GM23338 (cell line): ENCODE measurements at regions not wholly inside any gene's neighbourhood (a gene's known extent, or its start where the extent isn't known, plus 50 kb on each side); places are given as distances from the start of the nearest gene placed in this dataset.

Source experiments
- ATAC-seq: fragments of 200-7000 bp; cut with Tn5 transposase; 3 replicates; pipeline ENCODE4 v1.9.1; 2020
- DNase-seq: peaks from one replicate; pipeline ENCODE4 v3.0.0-alpha.2; 2015; ENCODE audit warnings: low spot score
- H2AFZ ChIP-seq: fragments of 200-600 bp; sonication (generic); 2 replicates; pipeline ENCODE4 v1.8.0; 2016; ENCODE audit warnings: antibody characterized with exemption, mild to moderate bottlenecking, moderate library complexity
- H3F3A ChIP-seq: fragments of 200-600 bp; sonication (generic); replicated peaks from 2 replicates; pipeline ENCODE4 v1.8.0; 2017; ENCODE audit warnings: antibody characterized with exemption, mixed run types, low read depth
- H3K27ac ChIP-seq: fragments of 200-600 bp; sonication (generic); 2 replicates; pipeline ENCODE4 v1.6.1; 2016; ENCODE audit warnings: low read depth
- H3K27me3 ChIP-seq: fragments of 200-600 bp; sonication (generic); 2 replicates; pipeline ENCODE4 v1.8.0; 2016; ENCODE audit warnings: mild to moderate bottlenecking, mixed run types, moderate library complexity; ENCODE audit not compliant: insufficient read depth
- H3K36me3 ChIP-seq: fragments of 200-600 bp; sonication (generic); 2 replicates; pipeline ENCODE4 v1.8.0; 2016; ENCODE audit warnings: mild to moderate bottlenecking; ENCODE audit not compliant: insufficient read depth
- H3K4me1 ChIP-seq: fragments of 200-600 bp; sonication (generic); 2 replicates; pipeline ENCODE4 v1.8.0; 2016; ENCODE audit warnings: mild to moderate bottlenecking, moderate library complexity; ENCODE audit not compliant: insufficient read depth
- H3K4me2 ChIP-seq: fragments of 200-600 bp; sonication (generic); 2 replicates; pipeline ENCODE4 v1.7.1; 2017; ENCODE audit warnings: mixed run types
- H3K4me3 ChIP-seq: fragments of 200-600 bp; sonication (generic); 2 replicates; pipeline ENCODE4 v1.6.1; 2016; ENCODE audit warnings: mixed run types
- H3K79me2 ChIP-seq: fragments of 200-600 bp; sonication (generic); replicated peaks from 2 replicates; pipeline ENCODE4 v1.8.0; 2017; ENCODE audit warnings: mild to moderate bottlenecking; ENCODE audit not compliant: insufficient read depth
- H3K9me2 ChIP-seq: fragments of 200-600 bp; sonication (generic); 2 replicates; pipeline ENCODE4 v1.8.0; 2017; ENCODE audit not compliant: insufficient read depth
- H4K20me1 ChIP-seq: fragments of 200-600 bp; sonication (generic); replicated peaks from 2 replicates; pipeline ENCODE4 v1.8.0; 2017; ENCODE audit warnings: mild to moderate bottlenecking; ENCODE audit not compliant: insufficient read depth
- H3K27ac Mint-ChIP-seq: 2 replicates; pipeline ENCODE4 v1.8.0; 2020; ENCODE audit warnings: inconsistent platforms, mild to moderate bottlenecking, moderate library complexity, mixed read lengths
- H3K27me3 Mint-ChIP-seq: 3 replicates; pipeline ENCODE4 v1.8.0; 2022; ENCODE audit warnings: low read depth, mild to moderate bottlenecking, moderate library complexity, mixed read lengths, inconsistent platforms; ENCODE audit not compliant: insufficient read depth, poor library complexity
- H3K36me3 Mint-ChIP-seq: 3 replicates; pipeline ENCODE4 v1.8.0; 2021; ENCODE audit warnings: low read depth, mild to moderate bottlenecking, inconsistent platforms, moderate library complexity, mixed read lengths
- H3K4me1 Mint-ChIP-seq: 3 replicates; pipeline ENCODE4 v1.8.0; 2020; ENCODE audit warnings: mild to moderate bottlenecking, inconsistent platforms, mixed read lengths
- H3K4me3 Mint-ChIP-seq: 3 replicates; pipeline ENCODE4 v1.8.0; 2021; ENCODE audit warnings: moderate library complexity, mild to moderate bottlenecking, inconsistent platforms, mixed read lengths
- H3K9me3 Mint-ChIP-seq: 3 replicates; pipeline ENCODE4 v1.8.0; 2020; ENCODE audit warnings: moderate library complexity, mild to moderate bottlenecking, inconsistent platforms, mixed read lengths
- EZH2phosphoT487 ChIP-seq: fragments of 200-600 bp; sonication (generic); IDR thresholded peaks from one replicate; pipeline ENCODE4 v1.8.1; 2018; ENCODE audit warnings: antibody characterized with exemption; ENCODE audit not compliant: unreplicated experiment
- NANOG ChIP-seq: IDR thresholded peaks from 2 replicates; pipeline ENCODE4 v1.6.1; 2016; ENCODE audit warnings: antibody characterized with exemption, borderline replicate concordance
- ZNF331 ChIP-seq: fragments of 250-450 bp; sonication (Bioruptor Pico); IDR thresholded peaks from 2 replicates; pipeline ENCODE4 v1.5.0; 2020; ENCODE audit warnings: low read depth, mild to moderate bottlenecking, moderate library complexity
- ZNF462 ChIP-seq: fragments of 250-450 bp; sonication (Bioruptor Pico); IDR thresholded peaks from 2 replicates; pipeline ENCODE4 v1.5.0; 2020; ENCODE audit warnings: mild to moderate bottlenecking, moderate library complexity

- TF ChIP-seq ZNF462 = no peak
Observed at GRCh38 chrX:68995780-68996551, 167.1 kb downstream of the EFNB1 start (continued).

GRCh38 chrX:68995386-68995779, 166.6 kb downstream of the EFNB1 start:
- no peak overlapping the region for H3K27ac ChIP-seq
- no peak overlapping the region for H3K4me3 Mint-ChIP-seq
- no peaks in the 10 kb centered on the region for H3K4me1 ChIP-seq
- peaks cover 4% of the 10 kb centered on the region for H3K27me3 Mint-ChIP-seq
- no peaks in the 10 kb centered on the region for H3K36me3 Mint-ChIP-seq
- H3K27ac Mint-ChIP-seq = no peak overlapping the region
- H3K4me1 Mint-ChIP-seq = peaks cover 5% of the 10 kb centered on the region
- no peak for DNase-seq
- no peaks in the 10 kb centered on the region for H4K20me1 ChIP-seq
- H3K27me3 ChIP-seq = no peaks in the 10 kb centered on the region
- H3K9me2 ChIP-seq = no peaks in the 10 kb centered on the region
- H3K9me3 Mint-ChIP-seq = no peaks in the 10 kb centered on the region; the same call in 2 of the 3 replicates
- H3K79me2 ChIP-seq = no peaks in the 10 kb centered on the region
- no peaks in the 10 kb centered on the region for H3F3A ChIP-seq
- H2AFZ ChIP-seq = no peak overlapping the region
- no peak overlapping the region for H3K4me3 ChIP-seq
- TF ChIP-seq EZH2phosphoT487 (no peak), NANOG (no peak), ZNF331 (CRISPR knock-in tag) (no peak), ZNF462 (no peak)
- no peak overlapping the region for H3K4me2 ChIP-seq
- no peaks in the 10 kb centered on the region for H3K36me3 ChIP-seq
- no peak for ATAC-seq
